Hematopoietic multipotent progenitor cell treated with erythropoietin and hydrocortisone succinate and interleukin-3 and kit ligand, for 6 days (in vitro differentiated cells): ENCODE measurements at regions not wholly inside any gene's neighbourhood (a gene's known extent, or its start where the extent isn't known, plus 50 kb on each side); places are given as distances from the start of the nearest gene placed in this dataset.
"Not testable (repeated sequence)": the region's sequence is repeated elsewhere in the genome, so short reads cannot be mapped to it uniquely, and the experiment has no call there.

Experiments
- DNase-seq: peaks from one replicate; pipeline ENCODE4 v3.0.0-alpha.2; 2015

DNA sequence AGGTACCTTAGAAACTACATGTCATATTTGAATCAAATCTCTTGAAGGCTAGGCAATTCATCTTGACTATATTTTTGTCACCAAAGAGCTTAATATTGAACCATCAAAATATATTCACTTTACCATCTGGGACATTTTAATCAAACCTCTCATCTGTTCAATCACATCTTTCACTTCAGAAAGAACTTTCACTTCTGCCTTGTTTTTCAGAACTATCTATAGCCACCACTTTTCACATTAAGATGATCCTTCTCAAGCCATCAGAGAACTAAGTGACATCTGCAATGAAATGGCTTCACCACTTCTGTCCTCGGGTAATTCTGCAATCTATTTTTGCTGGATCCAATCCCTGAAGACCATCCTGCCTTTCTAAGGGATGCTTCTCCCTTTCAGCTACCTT, 57.8 kb downstream of the OR2B2 start:
- no peak for DNase-seq

DNA sequence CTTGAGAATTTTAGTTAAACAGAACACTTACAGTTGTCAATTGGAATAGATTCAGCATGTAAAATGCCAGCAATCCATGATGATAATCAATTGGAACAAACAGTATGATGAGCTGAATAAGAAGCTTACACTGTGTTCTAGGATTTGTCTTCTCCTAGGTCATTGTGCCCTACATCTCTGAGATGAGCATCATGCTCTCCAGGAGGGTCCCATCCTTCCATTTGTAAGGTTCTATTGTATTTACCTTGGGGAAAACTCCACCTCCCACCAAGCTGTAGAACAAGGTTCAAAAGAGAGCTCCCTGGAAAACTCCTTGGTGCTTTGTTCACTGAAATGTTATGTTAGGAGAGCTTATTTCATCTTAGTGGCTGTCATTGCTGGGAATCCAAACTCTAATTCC, 60.8 kb downstream of the OR2B2 start:
- no peak for DNase-seq

- DNase-seq, result not testable (repeated sequence)
Measured at GRCh38 chr6:27849001-27849400, 63.2 kb downstream of the OR2B2 start.

GRCh38 chr6:27847706-27848105, 64.5 kb downstream of the OR2B2 start:
- DNase-seq, result no peak

GRCh38 chr6:27840572-27840971, 71.6 kb downstream of the OR2B2 start:
- peak; percentile 31 for DNase-seq

DNA sequence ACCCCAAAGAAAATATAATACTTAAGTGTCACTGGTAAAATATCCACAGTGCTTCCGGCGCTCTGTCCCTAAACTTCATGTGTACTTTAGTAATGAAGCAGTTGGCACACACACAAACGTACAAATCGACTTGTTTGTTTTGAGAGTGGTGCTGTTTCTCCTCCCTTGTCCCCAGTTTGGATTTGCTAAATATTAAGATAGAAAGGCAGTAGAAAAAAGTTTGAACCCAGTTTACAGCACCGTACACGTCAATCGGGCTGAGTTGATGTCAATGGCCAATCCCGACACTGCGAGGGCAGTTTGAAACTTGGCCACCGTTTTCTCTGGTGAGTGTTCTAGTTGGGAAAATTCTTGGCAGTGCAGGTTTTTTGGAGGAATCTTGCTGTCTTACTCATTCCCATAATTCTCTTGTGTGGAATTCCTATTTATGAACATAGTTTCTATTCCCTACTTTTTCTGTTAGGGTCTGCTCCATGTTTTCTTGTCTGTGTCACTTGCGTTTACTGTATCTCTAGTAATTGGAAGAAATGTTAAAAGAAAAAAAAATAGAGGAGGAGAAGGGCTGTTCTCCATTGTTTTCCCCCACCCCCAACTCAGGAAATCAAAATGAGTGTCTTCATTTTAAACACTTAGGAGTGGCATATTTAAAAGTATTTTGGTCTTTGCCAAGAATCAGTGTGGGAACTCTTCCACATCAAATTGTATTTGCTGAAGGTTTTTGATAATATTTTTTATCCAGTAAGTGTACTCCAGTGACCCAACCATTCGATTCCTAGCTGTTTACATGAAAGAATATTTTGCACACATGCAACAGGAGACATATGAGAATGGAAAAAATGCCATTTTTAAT, 72.3 kb downstream of the OR2B2 start:
- peak; percentile 84 for DNase-seq

- DNase-seq, result peak; percentile 69
Measured at GRCh38 chr6:27838945-27839625, 73.1 kb downstream of the OR2B2 start.

DNA sequence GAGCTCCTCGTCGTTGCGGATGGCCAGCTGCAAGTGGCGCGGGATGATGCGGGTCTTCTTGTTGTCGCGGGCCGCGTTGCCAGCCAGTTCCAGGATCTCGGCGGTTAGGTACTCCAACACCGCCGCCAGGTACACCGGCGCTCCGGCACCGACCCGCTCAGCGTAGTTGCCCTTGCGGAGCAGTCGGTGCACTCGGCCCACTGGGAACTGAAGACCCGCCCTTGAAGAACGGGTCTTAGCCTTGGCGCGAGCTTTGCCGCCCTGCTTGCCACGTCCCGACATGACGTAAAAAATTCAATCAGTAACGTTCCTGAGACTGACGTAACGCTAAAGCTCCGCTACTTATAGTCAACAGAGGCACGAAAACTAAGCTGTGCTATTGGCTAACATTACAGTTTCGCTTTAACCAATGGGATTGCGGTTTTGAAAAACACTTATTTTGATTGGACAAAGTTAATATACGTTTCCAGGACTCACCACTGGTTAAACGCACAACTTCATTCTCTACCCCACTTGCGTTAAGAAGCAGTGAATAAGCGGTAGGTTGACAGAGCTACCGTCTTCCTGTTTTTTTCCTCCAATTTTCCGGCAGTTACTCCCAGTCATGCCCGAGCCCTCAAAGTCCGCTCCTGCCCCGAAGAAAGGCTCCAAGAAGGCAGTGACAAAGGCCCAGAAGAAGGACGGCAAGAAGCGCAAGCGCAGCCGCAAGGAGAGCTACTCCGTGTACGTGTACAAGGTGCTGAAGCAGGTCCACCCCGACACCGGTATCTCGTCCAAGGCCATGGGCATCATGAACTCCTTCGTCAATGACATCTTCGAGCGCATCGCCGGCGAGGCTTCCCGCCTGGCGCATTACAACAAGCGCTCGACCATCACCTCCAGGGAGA, 73.9 kb downstream of the OR2B2 start:
- DNase-seq, result peak; percentile 99

- peak; percentile 70 for DNase-seq
Measured at GRCh38 chr6:27837625-27838057, 74.6 kb downstream of the OR2B2 start.

DNA sequence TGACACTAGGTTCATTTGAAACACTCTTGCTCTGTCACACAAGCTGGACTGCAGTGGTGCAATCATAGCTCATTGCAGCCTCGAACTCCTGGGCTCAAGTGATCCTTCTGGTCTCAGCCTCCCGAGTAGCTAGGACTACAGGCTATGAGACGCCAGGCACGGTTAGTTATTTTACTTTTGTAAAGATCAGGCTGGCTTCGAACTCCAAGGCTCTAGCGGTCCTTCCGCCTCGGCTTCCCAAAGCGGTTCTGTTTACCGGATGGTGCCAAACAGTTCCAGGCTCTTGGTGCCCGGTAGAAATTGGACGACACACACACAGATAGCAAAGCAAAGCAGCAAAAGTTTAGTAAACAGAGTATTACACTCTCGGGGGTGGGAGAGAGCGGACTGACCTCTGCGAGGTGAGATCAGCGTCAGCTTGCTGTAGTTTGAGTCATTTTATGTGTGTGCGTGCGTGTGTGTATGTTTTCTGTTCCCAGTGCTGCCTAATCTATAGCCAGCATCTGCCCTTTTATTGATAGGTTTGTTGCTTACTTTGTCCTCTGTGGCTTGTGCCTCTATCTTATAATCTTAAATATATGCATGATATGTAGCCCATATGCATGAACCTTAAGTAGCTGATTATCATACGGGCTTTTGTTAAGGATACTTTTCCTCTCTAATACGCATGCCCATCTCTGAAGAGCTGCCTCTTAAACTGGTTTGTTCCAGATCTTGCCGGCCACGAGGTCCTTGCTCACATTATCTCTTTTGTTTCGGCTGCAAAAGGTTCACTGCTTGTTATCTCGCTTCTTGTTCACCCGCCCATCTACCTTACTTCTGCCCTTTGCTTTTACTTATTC, 75.2 kb downstream of the OR2B2 start:
- peak; percentile 98 for DNase-seq

DNA sequence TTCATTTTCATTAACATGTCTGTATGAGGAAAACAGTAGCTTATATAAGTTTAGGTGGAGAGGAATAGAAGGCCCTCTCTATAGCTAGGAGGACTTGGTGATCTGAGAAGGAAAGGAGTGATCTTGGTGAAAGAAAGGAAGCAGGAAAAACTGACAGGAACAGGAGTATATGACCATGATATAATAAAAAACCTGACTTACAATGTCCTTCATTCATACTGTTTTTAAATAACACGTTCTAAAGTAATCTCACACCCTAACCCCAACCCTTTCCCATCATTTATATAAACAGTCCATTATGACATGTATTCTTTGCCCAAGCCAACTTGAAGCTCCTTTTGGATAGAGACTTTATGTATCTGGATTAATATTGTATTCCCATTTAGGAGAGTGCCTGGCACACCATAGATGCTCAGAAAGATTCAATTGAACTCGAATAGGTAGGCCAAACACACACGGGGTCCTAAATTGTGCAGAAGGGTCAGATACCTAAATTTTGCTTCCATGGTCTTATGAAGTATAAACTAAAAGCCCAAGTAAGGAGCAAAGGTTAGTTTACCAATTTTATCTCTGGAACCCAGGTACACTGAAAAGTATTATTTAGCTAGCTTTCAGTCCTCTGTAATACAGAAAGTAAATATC, 75.9 kb downstream of the OR2B2 start:
- peak; percentile 57 for DNase-seq

DNA sequence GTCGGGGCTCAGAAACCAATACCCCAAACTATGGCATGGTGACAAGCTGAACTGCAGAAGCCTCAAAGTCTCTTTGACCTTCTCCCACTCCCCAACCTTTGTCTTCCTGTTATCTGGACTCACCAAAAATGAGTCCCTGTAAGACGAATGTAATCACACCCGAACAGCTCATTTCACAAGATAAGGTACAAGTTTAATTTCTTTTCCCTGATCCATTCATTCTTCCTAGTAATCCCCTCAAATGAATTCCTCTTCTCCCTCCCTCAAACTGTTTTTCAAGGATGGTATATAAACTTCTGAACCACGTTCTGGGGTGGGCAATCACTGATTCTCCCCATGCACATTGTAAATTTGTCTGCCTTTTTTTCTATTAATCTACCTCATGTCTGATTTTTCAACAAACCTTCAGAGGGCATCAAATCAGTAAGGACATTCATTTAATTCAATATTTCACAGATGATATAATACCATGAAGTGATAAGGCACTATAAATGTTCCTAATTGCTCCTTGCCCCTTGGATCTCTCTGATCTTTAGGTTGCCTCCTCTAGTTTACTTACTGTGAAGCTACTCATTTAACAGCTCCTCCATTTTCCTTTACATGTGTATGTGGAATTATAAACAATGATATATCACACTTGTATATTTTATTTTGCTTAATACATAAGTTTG, 77.2 kb downstream of the OR2B2 start:
- DNase-seq, result peak; percentile 88

DNA sequence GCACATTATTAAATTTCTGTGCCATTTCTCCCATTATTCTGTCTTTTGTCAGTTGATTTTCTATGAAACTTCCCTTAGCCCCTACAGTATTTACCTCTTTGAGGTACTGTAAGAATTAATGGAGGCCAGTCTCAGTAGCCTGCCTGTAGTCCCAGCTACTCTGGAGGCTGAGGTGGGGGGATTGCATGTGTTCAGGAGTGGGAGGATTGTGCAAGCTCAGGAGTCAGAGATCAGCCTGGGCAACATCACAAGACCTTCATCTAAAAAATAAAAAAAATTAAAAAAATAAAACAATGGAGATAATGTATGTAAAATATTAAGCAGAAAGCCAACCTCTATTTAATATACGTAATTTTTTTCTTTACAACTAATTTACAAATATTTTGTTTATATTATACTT, 77.8 kb downstream of the OR2B2 start:
- DNase-seq, result peak; percentile 52

- peak; percentile 90 for DNase-seq
Measured at GRCh38 chr6:27831434-27832081, 80.6 kb downstream of the OR2B2 start.

- DNase-seq, result peak; percentile 80
Measured at GRCh38 chr6:27830600-27831433, 81.4 kb downstream of the OR2B2 start.

DNA sequence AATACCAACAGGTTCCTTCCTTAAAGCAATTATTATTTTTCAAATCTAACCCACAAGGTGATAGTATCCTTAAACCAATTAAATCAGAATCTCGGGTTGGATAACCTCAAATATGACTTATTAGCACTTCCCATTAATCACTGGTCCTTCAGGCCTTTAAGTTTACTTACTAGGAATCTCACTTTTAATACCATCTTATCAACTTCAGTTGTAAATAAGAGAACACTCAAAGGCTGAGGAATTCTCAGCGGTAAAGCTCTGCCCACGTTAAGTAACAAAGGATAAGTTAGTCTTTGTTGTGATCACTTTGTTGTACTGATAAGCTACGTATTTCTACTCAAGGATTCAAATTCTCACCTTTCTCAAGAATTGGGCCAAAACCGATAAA, 82.0 kb downstream of the OR2B2 start:
- DNase-seq, result no peak

DNA sequence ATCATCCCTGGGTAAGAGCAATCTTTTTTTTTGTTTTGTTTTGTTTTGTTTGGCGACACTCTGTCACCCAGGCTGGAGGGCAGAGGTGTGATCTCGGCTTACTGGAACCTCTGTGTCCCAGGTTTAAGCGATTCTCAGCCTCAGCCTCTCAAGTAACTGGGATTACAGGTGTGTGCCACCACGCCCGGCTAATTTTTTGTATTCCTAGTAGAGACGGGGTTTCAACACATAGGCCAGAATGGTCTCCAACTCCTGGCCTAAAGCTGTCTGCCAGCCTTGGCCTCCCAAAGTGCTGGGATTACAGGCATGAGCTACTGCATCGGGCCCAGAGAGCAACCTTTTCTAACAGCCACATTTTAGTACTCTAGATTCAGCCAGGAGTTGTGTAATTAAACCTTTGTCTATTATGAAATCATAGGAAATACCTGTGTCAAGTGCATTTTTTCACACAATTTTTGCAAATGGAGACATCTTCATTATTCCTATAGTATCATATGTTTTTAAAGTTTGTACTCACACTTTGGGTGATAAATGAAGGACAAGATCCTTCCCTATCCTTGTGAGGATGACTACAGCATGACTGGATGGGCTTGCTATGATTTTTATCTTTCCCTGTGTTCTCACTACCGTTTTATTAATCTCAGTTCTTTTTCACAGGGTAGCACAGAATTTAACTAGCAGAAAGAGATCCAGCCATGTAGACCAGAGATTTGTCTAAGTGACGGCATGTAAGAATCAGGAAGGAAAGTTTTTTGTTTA, 82.6 kb downstream of the OR2B2 start:
- peak; percentile 45 for DNase-seq

GRCh38 chr6:27827477-27827876, 84.7 kb downstream of the OR2B2 start:
- DNase-seq, result not testable (repeated sequence)

DNA sequence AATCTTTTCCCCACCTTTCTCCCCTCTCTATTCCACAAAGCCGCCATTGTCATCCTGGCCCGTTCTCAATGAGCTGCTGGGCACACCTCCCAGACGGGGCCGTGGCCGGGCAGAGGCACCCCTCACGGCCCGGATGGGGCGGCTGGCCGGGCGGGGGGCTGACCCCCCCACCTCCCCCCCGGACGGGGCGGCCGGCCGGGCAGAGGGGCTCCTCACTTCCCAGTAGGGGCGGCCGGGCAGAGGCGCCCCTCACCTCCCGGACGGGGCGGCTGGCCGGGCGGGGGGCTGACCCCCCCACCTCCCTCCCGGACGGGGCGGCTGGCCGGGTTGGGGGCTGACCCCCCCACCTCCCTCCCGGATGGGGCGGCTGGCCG, 85.6 kb downstream of the OR2B2 start:
- DNase-seq, result not testable (repeated sequence)
